ENCODE measurements at regions not wholly inside any gene's neighbourhood (a gene's known extent, or its start where the extent isn't known, plus 50 kb on each side); places are given as distances from the start of the nearest gene placed in this dataset.

DNA sequence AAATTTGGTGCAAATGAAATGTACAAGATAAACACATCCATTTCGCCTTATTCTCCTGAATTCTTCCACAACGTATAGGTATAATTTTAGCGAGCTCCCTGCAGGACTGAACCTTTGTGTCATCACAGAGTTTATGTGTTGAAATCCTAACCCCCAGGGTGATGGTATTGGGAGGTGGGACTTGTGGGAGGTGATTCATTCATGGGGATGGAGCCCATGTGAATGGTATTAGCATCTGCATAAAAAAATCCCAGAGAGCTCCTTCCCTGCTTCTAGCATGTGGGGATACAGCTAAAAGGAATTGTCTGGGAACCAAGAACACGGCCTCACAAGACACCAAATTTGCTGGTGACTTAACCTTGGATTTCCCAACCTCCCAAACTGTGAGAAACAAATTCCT is 741.4 kb upstream of the VSTM2A start:
- Histone ChIP-seq H3K9me3 (ENCODE audit: low read length) (peaks cover 88% of the 10 kb centered on the region), H3K36me3 (replicated peaks in 1 of 2; ENCODE audit: control insufficient read depth in 1 of 2, insufficient read depth in 2 of 2, low read length in 2 of 2) (no peaks in the 10 kb centered on the region), H3K4me1 (ENCODE audit: insufficient read depth, low read length) (no peaks in the 10 kb centered on the region), H3K4me3 (replicated peaks in 1 of 3; ENCODE audit: insufficient read depth in 1 of 3, low read depth in 2 of 3, low read length in 3 of 3) (no peak overlapping the region), H3K27ac (ENCODE audit: extremely low read length, insufficient read depth, low read length) (no peak overlapping the region), H3K9ac (ENCODE audit: insufficient read depth, low read depth, low read length) (no peak overlapping the region), H3K79me2 (ENCODE audit: insufficient read depth, low read length) (no peaks in the 10 kb centered on the region), H3K4me2 (ENCODE audit: low read depth, low read length) (no peak overlapping the region), H3K27me3 (ENCODE audit: control insufficient read depth in 1 of 2, insufficient read depth in 2 of 2, low read length in 2 of 2) (no peaks in the 10 kb centered on the region), H4K20me1 (ENCODE audit: insufficient read depth, low read length) (no peaks in the 10 kb centered on the region), H2AFZ (ENCODE audit: low read length) (no peak overlapping the region)
- TF ChIP-seq HOXA7 (CRISPR knock-in tag; IDR thresholded peaks at IDR 0.05) (no peak), PTBP1 (IDR thresholded peaks at IDR 0.05; ENCODE audit: low read depth, low read length, poor library complexity, severe bottlenecking) (no peak), KMT2B (CRISPR knock-in tag; IDR thresholded peaks at IDR 0.05) (no peak), FOSL2 (CRISPR knock-in tag; IDR thresholded peaks at IDR 0.05) (no peak), ISX (CRISPR knock-in tag; conservative IDR thresholded peaks at IDR 0.05) (no peak)
- TF ChIP-seq, protein P1, sequence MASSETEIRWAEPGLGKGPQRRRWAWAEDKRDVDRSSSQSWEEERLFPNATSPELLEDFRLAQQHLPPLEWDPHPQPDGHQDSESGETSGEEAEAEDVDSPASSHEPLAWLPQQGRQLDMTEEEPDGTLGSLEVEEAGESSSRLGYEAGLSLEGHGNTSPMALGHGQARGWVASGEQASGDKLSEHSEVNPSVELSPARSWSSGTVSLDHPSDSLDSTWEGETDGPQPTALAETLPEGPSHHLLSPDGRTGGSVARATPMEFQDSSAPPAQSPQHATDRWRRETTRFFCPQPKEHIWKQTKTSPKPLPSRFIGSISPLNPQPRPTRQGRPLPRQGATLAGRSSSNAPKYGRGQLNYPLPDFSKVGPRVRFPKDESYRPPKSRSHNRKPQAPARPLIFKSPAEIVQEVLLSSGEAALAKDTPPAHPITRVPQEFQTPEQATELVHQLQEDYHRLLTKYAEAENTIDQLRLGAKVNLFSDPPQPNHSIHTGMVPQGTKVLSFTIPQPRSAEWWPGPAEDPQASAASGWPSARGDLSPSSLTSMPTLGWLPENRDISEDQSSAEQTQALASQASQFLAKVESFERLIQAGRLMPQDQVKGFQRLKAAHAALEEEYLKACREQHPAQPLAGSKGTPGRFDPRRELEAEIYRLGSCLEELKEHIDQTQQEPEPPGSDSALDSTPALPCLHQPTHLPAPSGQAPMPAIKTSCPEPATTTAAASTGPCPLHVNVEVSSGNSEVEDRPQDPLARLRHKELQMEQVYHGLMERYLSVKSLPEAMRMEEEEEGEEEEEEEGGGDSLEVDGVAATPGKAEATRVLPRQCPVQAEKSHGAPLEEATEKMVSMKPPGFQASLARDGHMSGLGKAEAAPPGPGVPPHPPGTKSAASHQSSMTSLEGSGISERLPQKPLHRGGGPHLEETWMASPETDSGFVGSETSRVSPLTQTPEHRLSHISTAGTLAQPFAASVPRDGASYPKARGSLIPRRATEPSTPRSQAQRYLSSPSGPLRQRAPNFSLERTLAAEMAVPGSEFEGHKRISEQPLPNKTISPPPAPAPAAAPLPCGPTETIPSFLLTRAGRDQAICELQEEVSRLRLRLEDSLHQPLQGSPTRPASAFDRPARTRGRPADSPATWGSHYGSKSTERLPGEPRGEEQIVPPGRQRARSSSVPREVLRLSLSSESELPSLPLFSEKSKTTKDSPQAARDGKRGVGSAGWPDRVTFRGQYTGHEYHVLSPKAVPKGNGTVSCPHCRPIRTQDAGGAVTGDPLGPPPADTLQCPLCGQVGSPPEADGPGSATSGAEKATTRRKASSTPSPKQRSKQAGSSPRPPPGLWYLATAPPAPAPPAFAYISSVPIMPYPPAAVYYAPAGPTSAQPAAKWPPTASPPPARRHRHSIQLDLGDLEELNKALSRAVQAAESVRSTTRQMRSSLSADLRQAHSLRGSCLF (CRISPR knock-in tag; IDR thresholded peaks at IDR 0.05; ENCODE audit: borderline replicate concordance), result no peak
- TF ChIP-seq, protein P2, sequence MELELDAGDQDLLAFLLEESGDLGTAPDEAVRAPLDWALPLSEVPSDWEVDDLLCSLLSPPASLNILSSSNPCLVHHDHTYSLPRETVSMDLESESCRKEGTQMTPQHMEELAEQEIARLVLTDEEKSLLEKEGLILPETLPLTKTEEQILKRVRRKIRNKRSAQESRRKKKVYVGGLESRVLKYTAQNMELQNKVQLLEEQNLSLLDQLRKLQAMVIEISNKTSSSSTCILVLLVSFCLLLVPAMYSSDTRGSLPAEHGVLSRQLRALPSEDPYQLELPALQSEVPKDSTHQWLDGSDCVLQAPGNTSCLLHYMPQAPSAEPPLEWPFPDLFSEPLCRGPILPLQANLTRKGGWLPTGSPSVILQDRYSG (CRISPR knock-in tag; IDR thresholded peaks at IDR 0.05), result no peak
- TF ChIP-seq, protein P3, sequence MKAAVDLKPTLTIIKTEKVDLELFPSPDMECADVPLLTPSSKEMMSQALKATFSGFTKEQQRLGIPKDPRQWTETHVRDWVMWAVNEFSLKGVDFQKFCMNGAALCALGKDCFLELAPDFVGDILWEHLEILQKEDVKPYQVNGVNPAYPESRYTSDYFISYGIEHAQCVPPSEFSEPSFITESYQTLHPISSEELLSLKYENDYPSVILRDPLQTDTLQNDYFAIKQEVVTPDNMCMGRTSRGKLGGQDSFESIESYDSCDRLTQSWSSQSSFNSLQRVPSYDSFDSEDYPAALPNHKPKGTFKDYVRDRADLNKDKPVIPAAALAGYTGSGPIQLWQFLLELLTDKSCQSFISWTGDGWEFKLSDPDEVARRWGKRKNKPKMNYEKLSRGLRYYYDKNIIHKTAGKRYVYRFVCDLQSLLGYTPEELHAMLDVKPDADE (CRISPR knock-in tag; IDR thresholded peaks at IDR 0.05), result no peak
- TF ChIP-seq, protein P4, sequence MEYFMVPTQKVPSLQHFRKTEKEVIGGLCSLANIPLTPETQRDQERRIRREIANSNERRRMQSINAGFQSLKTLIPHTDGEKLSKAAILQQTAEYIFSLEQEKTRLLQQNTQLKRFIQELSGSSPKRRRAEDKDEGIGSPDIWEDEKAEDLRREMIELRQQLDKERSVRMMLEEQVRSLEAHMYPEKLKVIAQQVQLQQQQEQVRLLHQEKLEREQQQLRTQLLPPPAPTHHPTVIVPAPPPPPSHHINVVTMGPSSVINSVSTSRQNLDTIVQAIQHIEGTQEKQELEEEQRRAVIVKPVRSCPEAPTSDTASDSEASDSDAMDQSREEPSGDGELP (IDR thresholded peaks at IDR 0.05; ENCODE audit: borderline replicate concordance, low read depth), result no peak
- no peak for FAIRE-seq
- no peak for ATAC-seq
- ChIA-PET POLR2A (no interaction called here), CTCF (ENCODE audit: low intra/inter-chr PET ratio, low total read pairs) (no interaction called here)
- intact Hi-C loops (cut with micrococcal nuclease; ENCODE audit: unreplicated experiment) (no loop called here), in situ Hi-C loops (cut with HindIII; ENCODE audit: extremely low pct_ligation_motif_present, low pct_unique_long_range_greater_than_20kb) (no loop called here)
- no peak for DNase-seq (ENCODE audit: low spot score)
- 1% methylated on average over 4 of the region's 4 CpGs for WGBS (ENCODE audit: low lambda C conversion rate)
- BruUV-seq (replicated peaks), result no TSS peak
